ENCODE measurements at regions not wholly inside any gene's neighbourhood (a gene's known extent, or its start where the extent isn't known, plus 50 kb on each side); places are given as distances from the start of the nearest gene placed in this dataset.
A peak's percentile ranks its signal among the peaks of the same experiment; 100 is the strongest.

GRCh38 chr11:16606784-16607674 is 131.4 kb upstream of the C11orf58 start (continued):
- no peak for TF ChIP-seq GLI4 (tag by site-specific recombination; IDR thresholded peaks at IDR 0.05)
- no peak for TF ChIP-seq ZNF488 (tag by site-specific recombination; IDR thresholded peaks at IDR 0.05)
- TF ChIP-seq ZNF266 (tag by site-specific recombination; IDR thresholded peaks at IDR 0.05; ENCODE audit: low read depth), result no peak
- no peak for TF ChIP-seq ZNF521 (tag by site-specific recombination; IDR thresholded peaks at IDR 0.05)
- no peak for TF ChIP-seq ZNF792 (tag by site-specific recombination; IDR thresholded peaks at IDR 0.05)
- TF ChIP-seq ZNF121 (tag by site-specific recombination; IDR thresholded peaks at IDR 0.05), result no peak
- no peak for TF ChIP-seq ZNF513 (tag by site-specific recombination; IDR thresholded peaks at IDR 0.05)
- TF ChIP-seq ZNF423 (tag by site-specific recombination; IDR thresholded peaks at IDR 0.05), result 0 out of 2 replicates have a peak, but pooled peaks have one; percentile 46
- TF ChIP-seq ZNF202 (tag by site-specific recombination; IDR thresholded peaks at IDR 0.05; ENCODE audit: borderline replicate concordance), result no peak
- no peak for TF ChIP-seq ZBTB7A (tag by site-specific recombination; IDR thresholded peaks at IDR 0.05; ENCODE audit: low read depth)
- no peak for TF ChIP-seq ZNF132 (tag by site-specific recombination; IDR thresholded peaks at IDR 0.05; ENCODE audit: borderline replicate concordance)
- TF ChIP-seq ZNF280C (tag by site-specific recombination; IDR thresholded peaks at IDR 0.05), result no peak
- TF ChIP-seq ZFP37 (tag by site-specific recombination; IDR thresholded peaks at IDR 0.05), result no peak; the same call in 1 of the 2 replicates
- TF ChIP-seq ZNF560 (tag by site-specific recombination; IDR thresholded peaks at IDR 0.05; ENCODE audit: borderline replicate concordance), result no peak
- TF ChIP-seq ZSCAN5A (tag by site-specific recombination; IDR thresholded peaks at IDR 0.05), result no peak
- TF ChIP-seq ZNF704 (tag by site-specific recombination; IDR thresholded peaks at IDR 0.05), result no peak
- no peak for TF ChIP-seq ZNF221 (tag by site-specific recombination; IDR thresholded peaks at IDR 0.05; ENCODE audit: borderline replicate concordance)
- TF ChIP-seq ZSCAN4 (tag by site-specific recombination; IDR thresholded peaks at IDR 0.05), result no peak; the same call in 1 of the 2 replicates
- no peak for TF ChIP-seq PRDM1 (tag by site-specific recombination; IDR thresholded peaks at IDR 0.05)
- TF ChIP-seq ZNF311 (tag by site-specific recombination; IDR thresholded peaks at IDR 0.05; ENCODE audit: borderline replicate concordance), result no peak
- no peak for TF ChIP-seq ZNF391 (tag by site-specific recombination; IDR thresholded peaks at IDR 0.05; ENCODE audit: borderline replicate concordance, low read depth)
- TF ChIP-seq ZSCAN23 (tag by site-specific recombination; IDR thresholded peaks at IDR 0.05), result no peak
- TF ChIP-seq ZNF19 (tag by site-specific recombination; IDR thresholded peaks at IDR 0.05; ENCODE audit: low read depth), result no peak
